ENCODE measurements at regions not wholly inside any gene's neighbourhood (a gene's known extent, or its start where the extent isn't known, plus 50 kb on each side); places are given as distances from the start of the nearest gene placed in this dataset.
"Not testable (repeated sequence)": the region's sequence is repeated elsewhere in the genome, so short reads cannot be mapped to it uniquely, and the experiment has no call there.

- no peak for DNase-seq (ENCODE audit: low spot score)
Observed at GRCh38 chr3:178302966-178303930, 233.0 kb upstream of the KCNMB2 start.

GRCh38 chr3:178304758-178305467 is 231.3 kb upstream of the KCNMB2 start:
- DNase-seq (ENCODE audit: low spot score), result peak; percentile 40

DNA sequence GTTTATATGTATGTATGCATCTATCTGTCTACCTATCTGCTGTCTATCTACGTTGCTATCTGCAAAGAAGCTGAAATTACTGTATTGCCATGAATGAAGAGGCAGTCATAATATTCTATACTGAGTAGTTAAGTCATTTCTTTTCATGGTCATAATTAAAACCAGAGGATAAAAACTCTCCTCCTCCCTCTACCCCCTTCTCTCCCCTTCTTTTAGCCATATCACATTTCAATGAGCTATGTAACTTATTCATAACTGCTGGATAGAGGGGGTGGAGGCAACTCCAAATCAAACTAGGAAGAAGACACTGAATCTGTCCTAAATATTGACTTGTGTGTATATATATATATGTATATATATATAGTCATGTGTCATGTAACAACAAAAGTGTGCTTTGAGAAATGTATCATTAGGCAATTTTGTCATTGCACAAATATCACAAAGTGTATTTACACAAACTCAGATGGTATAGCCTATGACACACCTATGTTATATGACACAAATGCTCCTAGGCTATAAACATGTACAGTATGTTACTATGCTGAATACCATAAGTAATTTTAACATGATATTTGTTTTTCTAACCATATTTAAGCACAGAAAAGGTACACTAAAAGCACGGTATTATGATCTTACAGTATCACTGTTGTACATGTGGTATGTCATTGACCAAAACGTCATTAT is 229.7 kb upstream of the KCNMB2 start:
- no peak for DNase-seq (ENCODE audit: low spot score)

DNA sequence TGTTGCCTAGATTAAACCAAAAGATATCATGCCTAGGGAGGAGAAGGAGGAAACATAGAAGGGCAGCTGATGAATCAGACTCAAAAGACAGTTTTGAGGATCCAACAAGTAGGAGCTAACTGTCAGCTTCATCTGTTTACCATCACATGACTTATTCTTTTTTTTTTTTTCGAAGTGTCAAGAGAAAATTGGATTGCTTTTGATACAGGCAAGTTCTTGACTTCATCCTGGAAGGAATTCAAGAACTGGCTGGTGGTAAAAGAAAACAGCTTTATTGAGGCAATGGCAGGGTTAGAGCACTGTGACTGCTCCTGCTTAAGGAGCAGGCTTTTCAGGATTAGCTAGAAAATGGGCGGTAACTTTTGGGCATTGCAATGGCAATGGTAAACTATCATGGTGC is 227.5 kb upstream of the KCNMB2 start:
- no peak for DNase-seq (ENCODE audit: low spot score)

DNA sequence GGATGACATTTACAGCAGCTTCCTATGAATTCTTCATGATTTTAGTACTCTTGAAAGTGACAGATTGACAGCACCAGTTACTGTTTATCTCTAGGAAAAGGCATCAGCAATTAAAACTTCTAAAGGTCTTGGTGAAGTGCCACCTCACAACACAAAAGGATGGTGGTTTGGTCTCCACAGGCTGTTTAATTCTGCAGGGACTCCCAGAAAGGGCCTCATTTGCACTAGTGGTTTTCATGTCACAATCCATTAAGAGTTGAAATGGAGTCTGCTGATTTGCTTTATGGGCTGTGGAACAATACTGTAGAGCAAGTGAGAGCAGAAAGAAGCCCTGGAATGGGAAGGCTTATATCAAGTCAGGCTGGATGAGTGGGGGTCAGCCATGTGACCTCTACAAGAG is 225.3 kb upstream of the KCNMB2 start:
- no peak for DNase-seq (ENCODE audit: low spot score)

- DNase-seq (ENCODE audit: low spot score), result no peak
Observed at GRCh38 chr3:178313716-178314115, 222.5 kb upstream of the KCNMB2 start.

GRCh38 chr3:178318340-178318739 is 217.9 kb upstream of the KCNMB2 start:
- no peak for DNase-seq (ENCODE audit: low spot score)

DNA sequence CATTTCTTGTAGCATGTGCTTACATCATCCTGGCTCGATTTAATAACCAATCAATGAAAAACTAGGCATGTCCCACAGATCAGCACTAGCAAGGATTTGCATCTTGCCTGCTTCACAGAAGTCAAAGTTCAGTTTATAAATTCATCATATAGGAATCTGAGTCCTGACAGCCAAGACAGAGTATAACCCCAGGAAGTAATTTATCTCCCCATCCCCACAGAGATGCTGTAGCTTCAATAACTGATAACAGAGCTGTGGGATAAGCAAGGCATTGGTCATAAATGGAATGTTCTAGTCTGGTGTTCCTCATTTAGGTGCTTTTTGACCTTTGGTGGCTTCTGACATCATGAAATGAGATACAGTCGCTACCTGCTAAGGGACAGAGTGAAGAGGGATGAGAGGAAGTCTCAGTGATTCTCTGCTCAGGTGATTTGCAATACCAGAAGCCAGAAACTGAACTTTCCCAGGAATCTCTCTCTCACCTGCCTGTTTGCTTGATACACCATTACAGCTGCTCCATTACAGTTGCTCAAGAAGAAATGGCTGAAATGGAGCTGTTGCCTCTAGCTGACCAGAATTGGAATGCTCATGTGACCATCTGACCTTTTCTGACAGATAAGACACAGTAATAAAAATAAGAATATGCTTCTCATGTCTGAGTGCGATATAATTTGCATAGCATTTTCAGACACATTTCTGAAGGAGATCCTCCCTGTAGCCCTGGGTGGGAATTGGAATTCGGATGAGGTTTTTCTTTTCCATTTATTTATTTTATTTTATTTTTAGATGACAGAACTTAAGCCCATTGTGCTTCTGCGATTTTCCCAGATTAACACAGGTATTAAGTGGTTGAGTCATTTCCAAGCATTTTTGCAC is 217.1 kb upstream of the KCNMB2 start:
- DNase-seq (ENCODE audit: low spot score), result no peak

GRCh38 chr3:178320456-178321351 is 215.5 kb upstream of the KCNMB2 start:
- DNase-seq (ENCODE audit: low spot score), result peak; percentile 52

DNA sequence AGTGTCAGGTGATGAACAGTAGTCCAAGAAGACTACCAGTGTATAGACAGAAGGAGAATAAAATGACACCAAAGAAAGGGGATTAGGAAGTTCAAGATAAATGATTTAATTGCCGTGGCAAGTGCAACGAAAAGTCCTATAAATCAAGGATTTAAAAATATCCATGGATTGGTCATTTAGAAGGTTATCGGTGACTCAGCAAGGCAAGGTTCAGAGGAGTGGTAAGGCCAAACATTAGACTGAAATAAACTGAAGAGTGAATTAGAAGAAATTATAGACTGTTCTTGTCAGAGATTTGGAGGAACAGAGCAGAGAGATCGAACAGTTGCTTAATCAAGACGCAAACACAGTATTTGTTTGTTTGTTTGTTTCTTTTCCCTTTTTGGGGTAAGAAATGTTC is 211.9 kb upstream of the KCNMB2 start:
- no peak for DNase-seq (ENCODE audit: low spot score)

- DNase-seq (ENCODE audit: low spot score), result peak; percentile 32
Observed at GRCh38 chr3:178325330-178325729, 210.9 kb upstream of the KCNMB2 start.

- no peak for DNase-seq (ENCODE audit: low spot score)
Observed at GRCh38 chr3:178329936-178330335, 206.3 kb upstream of the KCNMB2 start.

GRCh38 chr3:178334239-178334638 is 202.0 kb upstream of the KCNMB2 start:
- no peak for DNase-seq (ENCODE audit: low spot score)

- DNase-seq (ENCODE audit: low spot score), result no peak
Observed at GRCh38 chr3:178336336-178336735, 199.9 kb upstream of the KCNMB2 start.

DNA sequence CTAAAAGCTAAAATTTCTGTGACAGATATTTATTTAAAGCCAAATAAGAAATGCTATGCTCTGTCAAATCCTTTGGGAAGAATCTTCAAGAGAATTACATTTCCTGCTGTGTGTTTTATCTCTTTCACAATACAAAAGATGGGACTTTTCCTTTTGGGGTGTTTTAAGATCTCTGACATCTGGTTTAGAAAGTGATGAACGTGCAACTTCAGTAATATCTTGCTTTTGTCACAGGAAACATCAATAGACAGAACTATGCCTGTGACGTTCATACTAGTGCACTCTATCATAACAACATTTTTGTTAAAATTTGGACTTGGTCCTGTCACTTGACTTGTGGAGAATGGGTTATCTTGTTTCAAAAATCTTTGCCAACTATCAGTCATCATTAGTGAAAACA is 195.7 kb upstream of the KCNMB2 start:
- DNase-seq (ENCODE audit: low spot score), result no peak

DNA sequence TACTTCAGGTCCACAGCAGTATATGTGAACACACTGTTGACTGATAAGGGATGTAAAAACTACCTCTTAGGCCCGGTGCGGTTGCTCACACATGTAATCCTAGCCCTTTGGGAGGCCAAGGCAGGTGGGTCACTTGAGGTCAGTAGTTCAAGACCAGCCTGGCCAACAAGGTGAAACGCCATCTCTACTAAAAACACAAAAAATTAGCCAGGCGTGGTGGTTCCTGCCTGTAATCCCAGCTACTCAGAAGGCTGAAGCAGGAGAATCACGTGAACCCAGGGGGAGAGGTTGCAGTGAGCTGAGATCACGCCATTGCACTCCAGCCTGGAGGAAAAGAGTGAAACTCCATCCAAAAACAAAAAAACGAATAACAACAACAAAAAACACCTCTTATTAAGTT is 194.6 kb upstream of the KCNMB2 start:
- no peak for DNase-seq (ENCODE audit: low spot score)

DNA sequence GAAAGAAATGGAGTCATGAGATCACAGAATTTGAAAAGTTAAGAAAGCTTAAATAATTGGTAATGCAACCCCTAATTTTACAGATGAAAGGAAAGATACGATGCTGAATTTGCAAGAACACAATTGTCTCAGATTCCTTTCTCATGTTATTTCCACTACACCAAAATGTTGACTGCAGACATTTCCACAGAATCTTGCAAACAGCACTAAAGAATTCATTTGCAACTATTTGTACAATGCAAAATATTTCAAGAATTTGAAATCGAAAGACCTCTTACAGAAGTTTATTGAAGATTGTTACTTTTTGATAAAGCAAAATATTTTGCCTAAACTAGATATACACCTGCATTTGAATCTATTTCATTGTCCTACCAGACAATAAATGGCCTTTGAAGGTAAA is 194.1 kb upstream of the KCNMB2 start:
- DNase-seq (ENCODE audit: low spot score), result no peak

DNA sequence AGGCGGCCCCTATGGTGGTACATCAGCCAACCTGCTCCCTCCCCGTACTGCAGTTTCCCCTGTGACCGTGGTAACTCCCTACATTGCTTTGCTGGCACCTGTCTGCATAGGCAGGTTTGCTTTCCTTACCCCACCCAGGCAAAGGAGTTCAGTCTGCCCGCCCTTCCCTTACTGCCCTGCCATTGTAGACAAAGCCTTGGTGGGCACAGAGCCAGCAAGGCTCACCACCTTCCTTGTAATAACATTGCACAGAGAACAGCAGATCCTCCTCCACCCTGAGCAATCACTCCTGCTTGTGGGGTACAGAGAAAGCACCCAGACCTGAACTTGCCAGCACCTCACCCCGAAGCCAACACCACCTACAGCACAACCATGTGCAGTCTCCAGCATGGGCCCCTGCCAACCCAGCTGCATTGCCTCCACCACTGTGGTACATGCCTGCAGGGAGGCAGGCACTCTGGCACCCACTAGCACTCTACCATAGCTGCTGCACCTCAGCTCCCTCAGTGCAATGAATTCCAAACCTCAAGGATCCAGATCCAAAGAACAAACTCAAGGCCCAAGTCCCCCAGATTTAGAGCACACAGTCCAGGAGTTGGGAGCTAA is 192.7 kb upstream of the KCNMB2 start:
- DNase-seq (ENCODE audit: low spot score), result no peak

DNA sequence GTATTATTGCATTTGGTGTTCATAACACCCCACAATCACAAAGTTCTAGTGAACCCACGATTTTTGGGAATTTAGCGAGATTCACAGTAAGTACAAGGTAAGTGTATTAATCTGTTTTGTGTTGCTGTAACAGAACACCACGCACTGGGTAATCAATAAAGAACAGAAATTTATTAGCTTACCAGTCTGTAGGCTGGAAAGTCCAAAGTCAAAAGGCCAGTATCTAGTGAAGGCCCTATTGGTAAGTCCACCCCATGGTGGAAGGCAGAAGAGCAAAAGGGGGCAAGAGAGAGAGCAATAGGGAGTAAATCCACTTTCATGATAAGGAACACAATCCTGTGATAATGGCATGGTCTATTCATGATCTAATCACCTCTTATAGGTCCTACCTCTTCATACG is 190.3 kb upstream of the KCNMB2 start:
- DNase-seq (ENCODE audit: low spot score), result no peak

DNA sequence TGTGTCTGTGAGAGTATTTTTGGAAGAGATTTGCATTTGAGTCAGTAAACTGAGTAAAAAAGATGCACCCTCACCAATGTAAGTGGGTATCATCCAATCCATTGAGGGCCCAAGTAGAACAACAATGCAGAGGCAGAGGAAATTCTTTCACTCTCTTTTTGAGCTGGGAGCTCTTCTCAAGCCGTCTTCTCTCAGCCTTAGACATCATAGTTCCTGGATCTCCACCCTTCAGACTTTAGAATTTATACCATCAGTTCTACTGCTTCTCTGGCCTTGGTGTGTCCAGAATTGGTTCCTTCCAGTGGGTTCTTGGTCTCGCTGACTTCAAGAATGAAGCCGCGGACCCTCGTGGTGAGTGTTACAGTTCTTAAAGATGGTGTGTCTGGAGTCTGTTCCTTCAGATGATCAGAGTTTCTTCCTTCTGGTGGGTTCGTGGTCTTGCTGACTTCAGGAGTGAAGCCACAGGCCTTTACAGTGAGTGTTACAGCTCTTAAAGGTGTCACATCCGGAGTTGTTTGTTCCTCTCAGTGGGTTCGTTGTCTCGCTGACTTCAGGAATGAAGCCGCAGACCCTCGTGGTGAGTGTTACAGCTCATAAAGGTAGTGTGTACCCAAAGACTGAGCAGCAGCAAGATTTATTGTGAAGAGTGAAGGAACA is 187.5 kb upstream of the KCNMB2 start:
- DNase-seq (ENCODE audit: low spot score), result not testable (repeated sequence)

All from AG20443 (cell line).